Posterior vena cava (tissue), 2 donors: ENCODE measurements at regions not wholly inside any gene's neighbourhood (a gene's known extent, or its start where the extent isn't known, plus 50 kb on each side); places are given as distances from the start of the nearest gene placed in this dataset.
"Not testable (repeated sequence)": the region's sequence is repeated elsewhere in the genome, so short reads cannot be mapped to it uniquely, and the experiment has no call there.

Experiments
- DNase-seq: peaks from one replicate; pipeline ENCODE4 v3.0.0-alpha.2; 2020; ENCODE audit warnings: low spot score
- intact Hi-C, 2 donors: fragments of 100-400 bp; cut with DNase I; formaldehyde crosslinking; loops; one replicate each; pipeline versions ENCODE4 v1.14.1 to v1.14.2; 2022 to 2023
- donor health status: DM: yes; HTN: yes; CAD: no.
- donor health status: DM: yes; HTN: yes; CAD: no.

DNA sequence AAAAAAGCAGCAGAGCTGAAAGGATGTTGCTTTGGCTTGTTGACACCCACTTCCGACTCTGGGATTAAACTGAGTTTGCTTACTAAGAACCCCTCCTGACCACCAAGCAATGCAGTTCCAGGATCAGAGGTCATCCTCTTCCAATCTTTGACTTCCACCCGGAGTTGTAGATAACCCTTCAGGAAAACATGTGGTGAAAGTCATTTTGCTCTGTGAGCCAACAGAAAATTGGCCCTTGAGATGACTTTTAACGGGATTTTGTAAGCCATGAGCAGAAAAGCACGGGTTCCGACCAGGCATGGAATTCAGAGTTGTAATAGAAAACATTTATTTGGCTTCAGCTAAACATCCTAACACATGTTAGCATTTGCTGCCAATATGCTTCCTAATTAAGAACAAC lies 171.6 kb upstream of the NR2F2 start:
- intact Hi-C loops, result no loop called here
- no peak for DNase-seq

DNA sequence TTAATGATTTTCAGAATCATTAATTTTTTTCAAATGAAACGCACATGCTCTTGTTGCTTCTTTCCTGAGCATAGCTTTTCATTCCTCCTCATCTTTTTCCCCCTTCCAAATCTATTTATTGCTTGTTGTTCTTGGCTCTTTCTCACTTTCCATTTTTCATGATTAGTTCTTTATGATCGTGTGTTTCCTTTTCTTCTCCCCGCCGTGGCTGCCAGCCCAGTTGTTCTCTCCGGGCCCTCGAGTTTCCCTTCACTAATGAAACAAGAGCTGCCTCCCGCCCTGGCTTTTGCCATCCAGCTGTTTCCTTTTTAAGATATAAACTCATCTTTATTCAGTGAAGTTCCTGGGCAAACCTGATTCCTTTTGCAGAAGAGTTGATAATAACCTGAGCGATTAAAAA lies 170.2 kb upstream of the NR2F2 start:
- intact Hi-C loops, result loop anchor here in 1 of 2 donors (10.0 kb wide), 1 partner anchor 165 kb away; no protein-coding TSS in a partner anchor

DNA sequence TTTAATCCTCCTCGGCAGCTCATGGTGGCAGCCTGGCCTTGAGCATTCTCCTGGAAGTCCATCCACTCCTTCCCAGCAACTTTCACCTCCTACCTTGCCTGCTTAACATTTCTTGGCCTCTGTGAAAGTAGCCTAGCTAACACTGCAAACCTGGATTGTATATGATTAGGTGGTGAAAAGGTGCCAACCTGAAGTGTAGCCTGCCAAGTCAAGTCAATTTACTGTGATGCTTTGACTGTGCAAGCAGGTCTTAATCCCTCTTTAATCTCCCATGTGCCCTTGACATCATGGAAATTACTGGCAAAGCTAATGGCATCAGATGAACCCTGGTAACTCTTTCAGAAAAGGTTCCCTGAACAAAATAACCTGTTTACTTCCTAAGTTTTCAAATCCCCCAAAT lies 169.7 kb upstream of the NR2F2 start:
- intact Hi-C loops, result loop anchor here in 1 of 2 donors (10.0 kb wide), 1 partner anchor 164 kb away; no protein-coding TSS in a partner anchor
- no peak for DNase-seq

More for the DNA sequence above, 170.2 kb upstream of the NR2F2 start:
- DNase-seq, result peak; percentile 88

DNA sequence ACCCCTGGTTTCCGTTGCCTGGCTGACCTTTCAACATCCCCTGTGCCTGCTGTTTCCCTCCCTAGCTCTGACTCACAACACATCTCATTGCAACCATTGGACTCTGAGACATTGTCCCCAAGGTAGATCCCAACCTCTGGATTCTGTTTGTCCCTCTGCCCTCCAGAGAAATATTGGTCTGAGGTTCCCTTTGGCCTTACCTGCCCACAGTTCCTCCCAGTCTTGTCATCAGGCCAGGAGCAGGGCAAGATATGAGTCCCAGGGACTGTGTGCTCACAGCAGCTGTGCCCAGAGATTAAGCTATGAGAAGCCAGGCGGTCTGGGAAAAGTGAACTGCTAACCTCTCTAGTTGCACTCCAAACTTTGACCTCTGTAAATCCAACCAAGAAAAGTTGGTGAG lies 168.2 kb upstream of the NR2F2 start:
- DNase-seq, result no peak
- intact Hi-C loops, result loop anchor here in 1 of 2 donors (10.0 kb wide), 1 partner anchor 162 kb away; no protein-coding TSS in a partner anchor

DNA sequence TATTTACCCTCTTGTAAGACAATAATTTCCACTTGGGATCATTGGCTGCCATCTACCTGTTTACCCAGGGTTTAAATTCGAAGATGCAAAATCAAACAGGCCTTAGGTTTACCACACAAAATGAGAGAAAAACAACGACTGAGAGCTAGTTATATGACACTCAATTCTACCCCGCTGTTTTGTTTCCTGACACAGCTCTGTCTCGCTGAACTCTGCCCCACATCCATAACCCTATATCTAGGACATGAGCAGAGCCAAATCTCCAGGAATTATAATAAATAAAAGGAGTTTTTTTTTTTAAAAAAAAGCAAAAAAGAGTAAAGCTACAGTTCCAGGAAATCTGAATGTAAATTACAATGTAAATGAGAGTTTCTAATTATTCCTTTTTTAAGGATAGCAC lies 165.4 kb upstream of the NR2F2 start:
- no peak for DNase-seq
- intact Hi-C loops, result loop anchor here in 1 of 2 donors (10.0 kb wide), 1 partner anchor 160 kb away; no protein-coding TSS in a partner anchor

DNA sequence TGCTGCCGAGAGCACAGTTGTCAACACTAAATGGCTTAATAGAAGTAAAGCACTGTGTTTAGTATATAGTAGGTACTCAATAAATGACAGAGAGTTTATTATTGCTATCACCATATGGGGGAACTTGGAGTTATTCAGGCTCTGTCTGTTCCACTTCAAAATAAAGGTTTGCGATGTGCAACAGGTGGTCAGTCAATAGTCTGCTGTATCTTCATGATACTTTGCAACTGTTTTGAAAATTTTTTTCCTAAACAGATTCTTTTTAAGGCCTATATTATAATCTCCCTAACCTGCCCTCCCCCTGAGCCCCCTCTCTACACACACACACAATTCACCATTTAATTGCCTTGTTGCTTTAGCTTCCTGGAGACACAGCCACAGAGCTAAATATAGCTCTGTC lies 164.7 kb upstream of the NR2F2 start:
- DNase-seq, result no peak
- intact Hi-C loops, result loop anchor here in 1 of 2 donors (10.0 kb wide), 1 partner anchor 159 kb away; no protein-coding TSS in a partner anchor

DNA sequence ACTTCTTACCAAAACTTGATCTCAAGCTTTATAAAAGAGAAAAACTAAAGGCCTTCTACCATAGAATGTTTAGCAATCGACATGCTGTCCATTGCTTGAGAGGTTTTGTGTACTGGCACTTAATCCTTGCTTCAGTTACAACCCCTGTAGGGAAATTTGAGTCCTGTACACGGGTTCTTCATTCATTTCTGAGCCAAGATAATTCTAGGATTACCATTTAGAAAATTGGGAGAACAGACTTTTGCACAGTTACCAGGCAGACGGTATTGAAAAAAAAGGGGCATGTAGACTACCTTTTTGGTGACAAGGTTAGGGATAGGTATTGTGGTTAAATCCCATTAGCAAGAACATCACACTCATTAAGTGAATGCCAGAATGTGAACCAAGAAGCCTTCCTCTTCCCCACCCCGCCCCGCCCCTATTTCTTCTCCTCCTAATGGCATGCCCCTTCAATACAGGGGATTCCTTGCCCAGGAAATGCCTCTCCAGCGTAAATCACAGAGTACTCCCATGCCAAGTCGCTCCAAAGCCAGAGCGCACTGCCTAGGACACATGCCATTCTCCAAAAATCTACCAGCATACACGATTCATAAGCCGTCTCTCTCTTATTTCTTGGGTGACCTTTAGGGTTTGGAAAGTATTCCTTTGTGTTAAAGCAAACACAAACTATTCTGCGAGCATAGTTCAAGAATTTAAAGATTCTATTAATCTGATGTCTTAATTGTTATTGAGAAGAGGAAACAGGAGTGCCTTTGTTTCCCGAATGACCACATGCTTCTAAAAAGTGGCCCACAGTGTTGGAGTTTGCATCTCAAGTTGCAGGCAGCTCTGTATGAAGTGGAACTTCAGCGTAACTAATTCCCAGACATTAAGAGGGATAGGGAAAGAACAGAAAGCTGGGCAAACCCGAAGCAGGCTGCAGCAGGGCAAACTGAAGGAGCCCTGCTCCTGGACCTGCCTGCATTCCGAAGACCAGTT lies 164.0 kb upstream of the NR2F2 start:
- DNase-seq, result no peak
- intact Hi-C loops, result loop anchor here in 1 of 2 donors (10.0 kb wide), 1 partner anchor 158 kb away; no protein-coding TSS in a partner anchor

DNA sequence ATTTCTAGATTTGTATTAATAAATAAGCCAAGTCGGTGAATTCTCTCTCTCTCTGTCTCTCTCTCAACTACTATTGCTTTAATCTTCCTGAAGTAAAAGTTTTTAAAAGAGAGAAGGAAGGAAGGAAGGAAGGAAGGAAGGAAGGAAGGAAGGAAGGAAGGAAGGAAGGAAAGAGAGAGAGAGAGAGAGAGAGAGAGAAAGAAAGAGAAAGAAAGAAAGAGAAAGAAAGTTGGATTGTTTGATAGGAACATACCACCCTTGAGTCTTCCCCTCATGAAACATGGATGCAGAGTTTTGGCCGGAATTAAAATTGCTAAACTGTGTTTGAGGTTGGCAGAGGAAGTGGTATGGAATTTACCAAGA lies 159.9 kb upstream of the NR2F2 start:
- intact Hi-C loops, DNase-seq: not testable (repeated sequence)

DNA sequence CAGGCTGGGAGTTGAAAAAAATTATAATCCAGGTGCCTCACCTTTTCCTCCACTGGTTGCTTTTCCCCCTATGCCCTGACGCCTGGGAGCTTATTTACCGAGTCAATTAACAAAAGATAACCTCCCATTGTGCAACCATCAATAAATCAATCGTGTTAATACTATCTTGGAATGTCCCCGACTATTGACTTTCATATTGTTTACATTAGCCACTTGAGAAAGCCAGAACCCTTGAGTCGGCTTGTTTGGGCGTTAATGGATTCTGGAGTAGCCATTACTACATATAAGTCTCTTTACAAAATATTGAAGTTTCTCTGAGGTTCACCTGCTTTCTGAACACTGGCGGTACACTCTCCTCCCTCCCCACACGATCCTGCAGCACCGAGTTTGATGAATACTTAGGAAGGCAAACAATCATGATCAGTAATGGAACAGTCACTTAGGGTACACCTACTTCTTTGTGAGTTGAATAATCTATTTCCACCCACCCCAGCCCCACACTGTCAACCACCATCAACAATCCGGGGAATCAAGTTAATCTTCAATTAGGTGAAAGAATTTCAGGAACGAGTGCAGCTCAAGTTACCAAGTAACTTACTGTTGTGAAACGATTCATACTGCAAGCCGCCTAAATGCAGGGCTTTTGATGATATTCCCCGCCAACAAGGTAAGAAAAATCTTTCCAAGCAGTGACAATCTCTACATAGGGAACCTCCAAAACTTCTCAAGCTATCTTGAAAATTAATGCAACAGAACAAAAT lies 159.3 kb upstream of the NR2F2 start:
- intact Hi-C loops, result no loop called here
- no peak for DNase-seq

DNA sequence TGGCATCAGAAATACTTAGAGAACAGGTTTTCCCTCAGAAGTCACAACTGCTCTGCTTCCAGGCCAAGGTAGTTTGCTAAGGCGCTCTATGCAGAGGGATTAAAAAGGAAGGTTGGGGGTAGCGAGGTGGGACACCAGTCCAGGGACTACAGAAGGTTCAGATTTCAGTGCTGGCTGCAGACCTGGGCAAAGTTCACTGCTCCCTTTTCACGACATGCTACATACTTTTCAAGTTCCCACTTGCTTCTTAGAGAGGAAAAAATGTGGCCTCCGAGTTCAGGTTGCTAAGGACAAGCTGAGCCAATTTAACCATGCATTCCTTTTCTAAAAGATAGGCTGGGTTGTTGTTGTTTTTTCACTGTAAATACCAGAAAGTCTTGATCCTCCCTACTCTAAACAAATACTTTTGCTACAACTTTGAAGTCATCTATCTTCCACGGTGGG lies 158.6 kb upstream of the NR2F2 start:
- intact Hi-C loops, result no loop called here
- DNase-seq, result no peak

DNA sequence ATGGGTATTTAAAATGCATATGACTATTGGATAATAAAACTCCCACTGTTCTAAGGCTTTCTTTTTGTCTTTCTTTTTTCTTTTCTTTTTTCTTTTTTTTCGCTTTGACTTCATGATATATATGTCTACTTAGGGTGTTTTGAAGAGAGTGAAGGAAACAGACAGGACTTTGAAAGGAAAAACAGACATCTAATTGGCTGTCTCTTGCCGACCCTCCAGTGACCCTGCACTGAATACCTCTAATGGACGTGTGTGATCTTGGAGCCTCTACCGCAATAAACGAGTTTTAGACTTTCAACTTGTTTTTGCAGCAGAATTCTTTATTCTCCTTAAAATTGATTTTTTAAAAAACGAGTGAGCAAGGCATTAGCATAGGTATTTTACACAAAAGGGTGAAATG lies 158.1 kb upstream of the NR2F2 start:
- intact Hi-C loops, result no loop called here

DNA sequence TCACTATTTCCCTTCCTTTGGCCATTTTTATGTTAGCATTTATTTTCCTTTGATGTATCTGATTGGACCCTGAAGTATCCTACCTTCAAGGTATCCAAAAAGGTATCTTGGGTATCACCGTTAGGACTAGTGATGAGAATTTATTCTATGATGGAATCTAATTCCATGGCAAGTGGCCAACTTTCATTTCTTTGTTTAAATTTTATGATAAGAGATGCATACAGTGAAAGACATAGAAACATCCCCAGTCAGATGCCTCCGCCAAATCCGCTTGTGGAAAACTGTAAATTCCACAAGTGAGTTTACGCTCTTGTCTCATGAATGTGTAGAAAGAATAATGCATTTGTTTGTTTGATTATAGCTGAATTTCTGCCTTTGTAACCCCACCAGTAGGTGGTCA lies 153.7 kb upstream of the NR2F2 start:
- no peak for DNase-seq
- intact Hi-C loops, result no loop called here

More for the DNA sequence above, 158.1 kb upstream of the NR2F2 start:
- DNase-seq, result no peak

DNA sequence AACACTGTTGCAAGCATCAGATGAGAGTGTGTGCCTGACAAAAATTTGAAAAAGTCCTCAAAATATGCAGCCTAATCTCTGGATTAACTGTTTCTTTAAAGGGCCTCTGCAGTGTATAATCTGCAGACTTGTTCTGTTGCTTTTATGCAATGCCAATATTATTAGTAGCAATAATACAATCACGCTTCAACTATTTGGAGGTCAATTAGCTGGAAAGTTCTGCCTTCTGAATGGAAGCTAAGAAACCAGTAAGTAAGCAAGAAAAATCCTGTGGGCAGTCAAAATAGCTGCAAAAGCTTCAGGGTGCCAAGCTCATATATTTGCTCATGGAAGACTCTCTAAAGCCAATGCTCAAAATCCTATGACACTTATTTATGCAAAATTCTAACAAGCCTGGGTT lies 153.2 kb upstream of the NR2F2 start:
- no peak for DNase-seq
- intact Hi-C loops, result no loop called here

DNA sequence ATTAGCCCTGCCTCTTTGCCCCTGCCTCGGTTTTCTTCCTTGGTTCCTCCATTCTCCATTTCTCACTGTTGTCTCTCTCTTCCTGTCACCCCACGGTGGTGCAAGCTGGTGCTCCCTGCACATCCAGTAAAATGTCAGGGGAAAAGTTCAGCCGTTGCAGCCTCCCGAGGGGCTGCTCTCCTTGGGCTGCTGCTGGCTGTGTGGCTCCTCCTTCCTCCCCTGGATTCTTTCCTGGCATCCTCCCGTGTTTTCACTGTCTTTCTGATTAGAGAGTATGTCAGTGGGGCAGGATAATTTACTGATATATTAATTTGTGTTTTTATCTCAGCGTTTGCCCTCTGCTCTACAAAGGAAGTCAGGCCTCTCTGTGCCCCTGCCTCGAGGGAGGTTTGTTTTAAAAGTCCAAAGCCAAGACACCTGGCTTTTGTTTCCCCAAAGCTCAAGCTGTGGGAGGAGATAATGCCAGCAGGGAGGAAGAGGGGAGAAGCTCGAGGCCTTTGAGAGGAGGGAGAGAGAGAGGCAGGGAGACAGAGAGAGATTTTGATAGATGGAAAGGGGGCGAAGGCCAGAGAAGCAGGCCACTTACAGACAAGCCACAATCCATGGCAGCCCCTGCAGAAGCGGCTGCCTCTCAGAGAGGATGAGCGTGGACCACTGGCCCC lies 150.3 kb upstream of the NR2F2 start:
- intact Hi-C loops, result no loop called here
- no peak for DNase-seq

DNA sequence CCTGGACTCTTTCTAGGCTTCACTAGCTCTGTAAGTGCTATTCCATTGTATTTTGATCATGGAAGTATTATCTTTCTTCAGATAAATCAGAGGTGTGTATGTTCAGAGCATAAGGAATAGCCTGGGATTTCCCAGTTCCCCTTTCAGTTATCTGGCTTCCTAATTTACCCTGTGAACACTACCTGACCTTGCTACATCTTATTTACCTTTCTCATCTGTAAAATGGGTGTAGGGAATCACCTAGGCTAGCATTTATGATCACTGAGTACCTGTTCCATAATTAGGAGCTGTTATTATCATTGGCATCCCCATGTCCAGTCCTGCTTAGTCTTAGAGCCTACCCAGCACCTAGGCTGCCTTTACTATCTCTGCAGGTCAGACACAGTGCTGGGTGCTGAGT lies 149.3 kb upstream of the NR2F2 start:
- no peak for DNase-seq
- intact Hi-C loops, result no loop called here

DNA sequence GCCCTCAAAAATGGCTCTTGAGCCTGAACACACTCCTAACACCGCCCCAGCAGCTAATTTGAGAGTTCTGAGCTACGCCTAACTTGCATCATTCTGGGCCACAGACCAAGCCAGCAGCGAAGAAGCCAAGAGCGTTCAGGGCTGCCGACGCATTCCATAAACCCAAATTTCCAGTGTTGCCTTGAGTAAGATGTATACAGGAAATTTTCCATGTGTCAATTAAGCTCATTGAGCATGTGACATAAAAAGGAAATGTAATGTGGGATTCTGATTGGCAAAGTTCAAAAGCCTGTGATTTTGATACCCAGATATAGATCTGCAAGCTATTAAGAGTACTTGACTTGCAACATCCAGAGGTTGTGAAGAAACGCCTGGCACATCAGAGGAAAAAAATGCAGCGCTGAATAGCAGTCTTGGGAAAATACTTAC lies 148.6 kb upstream of the NR2F2 start:
- intact Hi-C loops, result no loop called here
- DNase-seq, result peak; percentile 91

DNA sequence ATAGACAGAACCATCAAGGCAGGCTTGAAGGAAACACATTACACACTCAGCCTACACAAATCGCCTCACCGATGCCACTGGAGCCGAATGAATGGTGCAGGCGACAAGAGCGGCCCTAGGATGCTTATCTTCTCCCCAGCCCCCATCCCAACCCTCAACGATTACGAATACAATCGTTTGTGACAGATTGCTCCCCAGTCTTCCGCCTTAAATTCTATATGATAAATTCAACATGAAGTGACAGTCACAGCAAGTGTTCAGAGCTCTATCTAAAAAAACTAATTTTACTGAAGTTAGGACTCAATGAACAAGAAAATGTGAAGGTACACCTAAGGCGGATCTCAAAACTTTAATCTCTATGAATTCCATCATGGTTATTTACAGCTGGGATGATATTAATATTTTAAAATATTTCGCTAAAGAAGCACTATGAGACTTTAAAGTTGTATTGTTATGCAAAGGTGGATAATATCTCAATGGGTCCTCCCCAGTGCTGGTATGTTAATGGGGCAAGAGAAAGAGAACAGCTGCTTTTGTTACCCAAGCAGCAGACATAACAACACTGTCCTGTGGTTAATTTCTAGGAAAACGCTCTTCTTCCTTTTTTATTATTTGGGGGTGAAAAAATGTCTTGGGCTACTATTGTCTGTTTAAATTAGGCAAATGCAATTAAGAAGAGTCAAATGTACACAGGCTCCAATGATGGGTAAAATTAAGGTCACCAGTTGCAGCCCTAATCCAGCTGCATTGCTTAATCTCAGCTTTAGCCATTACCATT lies 147.6 kb upstream of the NR2F2 start:
- no peak for DNase-seq
- intact Hi-C loops, result no loop called here

DNA sequence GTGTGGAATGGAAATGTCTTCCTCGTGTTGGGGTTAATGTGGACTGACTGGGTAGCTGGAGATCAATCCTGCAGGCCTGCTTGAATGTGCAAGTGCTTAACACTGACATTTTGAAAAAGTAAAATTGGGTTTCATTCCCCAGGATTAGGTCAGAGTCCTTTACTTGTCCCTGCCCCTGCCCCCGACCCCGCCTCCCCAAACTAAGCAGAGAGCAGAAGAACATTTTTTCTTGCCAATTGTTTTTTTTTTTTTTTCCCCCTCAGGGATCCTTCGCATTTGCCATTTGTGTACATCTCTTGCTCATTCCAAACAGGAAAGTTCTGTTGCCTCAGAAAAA lies 147.0 kb upstream of the NR2F2 start:
- intact Hi-C loops, result no loop called here
- DNase-seq, result no peak

DNA sequence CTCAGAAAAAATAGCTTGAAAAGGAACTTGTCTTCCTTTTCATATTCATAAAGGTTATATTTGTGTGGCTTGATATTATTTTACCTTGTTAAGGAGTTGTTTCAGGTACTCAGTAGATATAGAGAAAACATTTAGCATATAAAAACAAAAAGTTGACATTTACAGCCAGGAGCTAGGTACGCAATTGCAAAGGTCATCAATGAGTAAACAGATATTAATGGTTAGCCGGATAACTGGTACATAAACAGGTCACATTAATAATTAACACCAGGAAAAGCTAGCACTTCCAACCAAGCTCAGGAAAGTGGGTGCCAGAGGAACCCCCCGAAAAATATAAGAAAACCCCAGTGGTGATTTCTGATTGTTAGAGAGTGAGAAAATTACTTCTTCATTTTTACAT lies 146.6 kb upstream of the NR2F2 start:
- intact Hi-C loops, result no loop called here

More for the DNA sequence above, 146.6 kb upstream of the NR2F2 start:
- no peak for DNase-seq
